Activated CD4-positive, alpha-beta T cell treated with anti-CD3 and anti-CD28 coated beads for 48 hours (primary cell): ENCODE measurements at regions not wholly inside any gene's neighbourhood (a gene's known extent, or its start where the extent isn't known, plus 50 kb on each side); places are given as distances from the start of the nearest gene placed in this dataset.

Experiments used
- DNase-seq: peaks from one replicate; pipeline ENCODE4 v3.0.0-alpha.2; 2020

DNA sequence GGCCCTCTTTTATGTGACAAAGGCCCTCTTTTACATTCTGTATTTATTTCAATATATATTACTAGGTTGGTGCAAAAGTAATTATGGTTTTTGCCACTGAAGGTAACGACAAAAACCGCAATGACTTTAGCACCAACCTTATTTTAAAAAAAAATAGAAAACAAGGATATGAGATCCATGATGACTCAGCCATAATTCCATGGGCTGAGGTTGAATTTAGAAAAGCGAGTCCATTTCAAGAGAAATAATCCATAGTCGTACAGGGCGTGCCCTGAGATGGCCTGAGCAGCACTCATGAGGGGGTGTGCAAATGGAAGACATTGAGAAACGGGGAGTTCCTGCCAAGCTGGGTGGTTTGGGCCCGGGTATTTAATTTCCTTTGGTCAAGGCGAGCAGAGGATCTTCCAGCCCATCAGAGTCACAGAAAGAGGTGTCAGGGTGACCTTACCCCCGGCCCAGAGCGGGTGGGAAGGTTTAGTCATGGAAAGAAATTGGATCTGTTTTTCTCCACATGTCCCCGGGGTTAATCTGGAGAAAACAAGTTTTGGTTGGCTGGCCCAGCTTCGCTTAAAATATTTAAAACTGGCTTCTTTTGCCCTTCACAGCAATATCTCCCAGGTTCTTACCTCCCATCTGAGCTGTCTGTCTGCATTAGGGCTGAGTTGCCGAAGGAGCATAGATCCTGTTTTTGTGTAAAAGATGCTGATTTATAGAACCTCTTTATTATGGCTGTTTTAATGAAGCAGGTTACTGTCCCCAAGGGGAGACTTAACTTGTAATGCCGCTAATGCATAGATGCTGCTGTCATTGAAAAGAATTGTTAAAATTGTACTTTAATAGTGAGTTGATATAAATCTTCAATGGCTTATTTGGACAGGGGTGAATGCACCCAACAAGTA lies 255.6 kb downstream of the PREX1 start:
- DNase-seq, result no peak

DNA sequence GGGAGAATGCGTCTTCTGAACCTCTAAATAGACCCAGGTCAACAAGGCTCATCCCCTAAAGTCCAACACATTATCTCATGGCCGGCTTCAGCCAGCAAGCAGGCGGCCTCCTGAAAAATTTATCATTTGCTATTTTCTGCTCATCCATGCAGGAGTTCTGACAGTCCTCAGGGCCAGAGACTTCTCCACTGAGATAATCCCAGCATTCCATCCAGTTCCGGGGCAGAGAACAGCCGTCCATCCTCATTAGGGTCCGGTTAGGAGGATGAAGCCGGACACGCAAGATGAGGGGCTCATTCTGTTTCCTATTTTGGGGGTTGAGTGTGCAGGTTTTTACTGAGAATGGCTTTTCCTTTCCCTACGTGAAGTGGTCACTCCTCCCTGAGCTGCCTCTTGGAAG lies 258.1 kb downstream of the PREX1 start:
- no peak for DNase-seq

DNA sequence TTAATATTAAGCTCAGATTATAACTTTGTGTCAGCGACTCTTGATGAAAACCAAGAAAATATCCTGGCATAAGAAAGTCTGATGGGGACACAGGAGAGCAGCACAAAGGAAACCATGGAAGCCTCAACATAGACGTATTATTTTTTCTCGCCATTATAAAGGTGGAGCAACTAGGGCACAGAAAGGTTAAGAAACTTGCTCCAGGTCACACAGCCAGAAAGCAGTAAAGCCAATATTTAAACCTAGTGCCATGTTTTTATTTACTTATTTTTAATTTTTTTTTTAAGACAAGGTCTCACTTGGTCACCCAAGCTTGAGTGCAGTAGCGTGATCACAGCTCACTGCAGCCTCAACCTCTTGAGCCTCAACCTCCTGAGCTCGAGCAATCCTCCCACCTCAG lies 259.3 kb downstream of the PREX1 start:
- no peak for DNase-seq

DNA sequence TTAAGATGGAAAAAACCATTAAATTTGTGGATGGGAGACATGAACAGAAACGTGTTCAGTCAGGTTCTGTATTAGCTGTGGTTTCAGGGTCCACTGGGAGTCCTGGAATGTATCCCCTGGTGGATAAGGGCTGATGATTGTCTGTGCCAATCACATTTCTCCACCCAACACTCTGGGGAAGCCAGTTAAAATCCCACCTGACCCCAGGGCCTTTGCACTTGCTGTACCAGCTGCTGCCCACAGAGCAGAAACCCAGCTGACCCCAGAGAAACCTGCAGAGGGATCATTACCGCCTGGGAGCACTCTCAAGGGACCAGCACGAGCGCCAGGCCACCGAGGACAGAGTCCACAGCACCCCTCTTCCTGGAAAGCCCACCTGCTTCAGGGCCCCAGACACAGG lies 260.7 kb downstream of the PREX1 start:
- DNase-seq, result no peak

DNA sequence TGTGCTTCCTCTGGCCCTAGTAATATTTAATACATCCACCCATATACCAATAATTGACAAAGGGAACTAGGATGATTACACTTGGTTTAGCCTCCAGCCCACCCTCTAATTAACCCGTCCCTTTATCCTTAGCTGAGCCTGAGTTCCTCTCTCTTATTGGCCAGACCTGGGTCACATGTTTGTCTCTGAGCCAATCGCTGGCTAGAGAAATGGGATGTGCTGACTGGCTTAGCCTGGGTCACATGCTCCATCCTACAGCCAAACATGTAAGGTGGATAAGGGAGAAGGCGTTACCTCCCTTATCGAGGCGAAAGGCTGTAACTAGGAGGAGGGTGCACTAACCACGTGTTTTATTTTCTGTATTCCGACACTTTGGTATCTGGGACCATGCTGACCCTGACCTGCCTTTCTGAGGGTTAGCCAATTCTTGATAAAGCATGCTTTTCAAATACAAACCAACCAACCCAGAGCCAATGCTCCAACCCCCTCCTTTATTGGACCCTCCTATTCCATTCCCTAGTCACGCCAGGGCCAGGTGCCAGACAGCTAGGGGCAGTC lies 262.7 kb downstream of the PREX1 start:
- no peak for DNase-seq

DNA sequence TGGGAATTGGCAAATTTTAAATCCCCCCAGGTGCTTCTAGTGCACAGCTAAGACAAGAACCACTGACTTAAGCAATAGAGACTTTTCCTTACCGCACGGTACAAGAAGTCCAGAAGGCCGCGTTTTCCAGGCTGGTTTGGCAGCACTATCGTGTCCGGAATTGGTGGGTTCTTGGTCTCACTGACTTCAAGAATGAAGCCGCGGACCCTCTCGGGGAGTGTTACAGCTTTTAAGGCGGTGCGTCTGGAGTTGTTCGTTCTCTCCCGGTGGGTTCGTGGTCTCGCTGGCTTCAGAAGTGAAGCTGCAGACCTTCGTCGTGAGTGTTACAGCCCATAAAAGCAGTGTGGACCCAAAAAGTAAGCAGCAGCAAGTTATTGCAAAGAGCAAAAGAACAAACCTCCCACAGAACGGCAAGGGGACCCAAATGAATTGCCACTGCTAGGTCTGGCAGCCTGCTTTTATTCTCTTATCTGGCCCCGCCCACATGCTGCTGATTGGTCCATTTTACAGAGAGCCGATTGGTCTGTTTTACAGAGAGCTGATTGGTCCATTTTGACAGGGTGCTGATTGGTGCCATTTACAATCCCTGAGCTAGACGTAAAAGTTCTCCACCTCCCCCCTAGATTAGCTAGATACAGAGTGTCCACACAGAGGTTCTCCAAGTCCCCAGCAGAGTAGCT lies 264.5 kb downstream of the PREX1 start:
- DNase-seq, result peak; percentile 9

DNA sequence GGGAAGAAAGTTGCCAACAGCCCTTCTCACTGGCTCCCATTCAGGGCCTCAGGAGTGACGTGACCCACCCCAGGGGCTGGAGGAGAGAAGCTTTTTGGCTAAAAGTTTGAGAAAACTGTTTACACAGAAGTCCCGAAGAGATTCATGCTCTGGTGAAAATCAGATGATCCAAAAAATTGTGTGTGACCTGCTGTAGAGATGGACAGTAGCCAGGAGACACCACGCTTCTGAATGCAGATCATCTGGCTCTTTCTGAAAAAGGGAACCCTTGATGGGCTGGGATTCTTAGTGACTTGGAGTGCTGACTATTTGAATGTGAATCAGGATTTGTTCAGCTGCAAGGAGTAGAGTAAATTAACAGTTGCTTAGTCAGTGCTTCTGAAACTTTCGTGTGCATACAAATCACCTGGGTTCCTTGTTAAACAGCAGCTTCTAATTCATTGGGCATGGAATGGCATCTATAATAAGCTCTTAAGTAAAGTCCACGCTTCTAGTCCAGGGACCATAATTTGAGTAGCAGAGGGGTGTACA lies 265.1 kb downstream of the PREX1 start:
- DNase-seq, result no peak

DNA sequence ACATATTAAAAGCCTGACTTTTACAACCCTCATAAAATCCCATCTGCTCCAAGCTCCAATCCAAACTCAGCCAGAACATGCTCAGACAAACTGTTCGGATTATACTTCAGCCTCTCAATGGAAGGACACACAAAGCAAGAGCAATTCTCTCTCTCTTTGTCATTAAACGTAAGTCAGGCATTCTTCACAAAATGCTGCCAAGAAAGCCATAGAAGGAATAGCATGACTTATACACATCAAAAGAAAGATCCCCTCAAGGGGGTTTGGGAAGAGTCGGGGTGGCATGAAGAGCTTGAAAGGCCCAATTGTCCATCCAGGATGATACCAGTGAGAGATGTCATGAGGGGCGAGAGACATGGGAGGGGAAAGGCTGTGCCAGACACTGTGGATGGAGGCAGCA lies 268.9 kb downstream of the PREX1 start:
- no peak for DNase-seq

DNA sequence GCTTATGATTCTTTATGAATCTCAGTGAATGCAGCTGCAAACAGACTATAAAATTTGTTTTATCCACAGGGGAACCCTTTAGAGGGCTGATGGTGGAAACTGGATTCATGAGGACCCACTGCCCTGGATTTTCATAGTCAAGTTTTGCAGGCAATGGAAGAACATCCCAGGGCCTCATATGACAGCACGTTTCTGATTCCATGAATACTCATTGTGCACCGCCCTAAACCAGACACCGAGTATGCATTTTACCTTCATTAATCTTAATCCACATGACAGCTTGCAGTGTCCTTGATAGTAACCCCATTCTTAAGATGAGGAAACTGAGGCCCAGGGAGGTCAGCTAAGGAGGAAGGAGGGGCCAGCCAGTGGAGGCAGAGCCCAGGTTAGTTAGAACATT lies 270.4 kb downstream of the PREX1 start:
- no peak for DNase-seq

DNA sequence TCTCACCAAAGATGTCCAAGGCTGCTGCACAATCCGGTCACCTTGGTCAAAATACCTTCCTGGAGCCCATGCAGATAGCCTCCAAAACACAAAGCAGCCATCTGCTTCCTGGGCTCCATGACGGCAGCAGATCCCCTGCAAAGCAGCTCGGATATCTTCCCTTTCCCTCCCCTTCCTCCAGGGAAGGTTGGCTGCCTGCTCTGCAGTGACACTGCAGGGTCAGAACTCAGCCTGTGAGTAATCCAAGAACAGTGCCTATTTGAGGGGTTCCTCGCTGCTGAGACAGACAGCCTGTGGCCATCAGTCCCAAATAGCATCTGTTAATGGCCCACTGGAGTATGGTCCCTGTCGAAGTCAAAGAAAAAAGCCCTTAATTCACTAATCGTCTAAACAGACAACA lies 270.8 kb downstream of the PREX1 start:
- DNase-seq, result no peak

DNA sequence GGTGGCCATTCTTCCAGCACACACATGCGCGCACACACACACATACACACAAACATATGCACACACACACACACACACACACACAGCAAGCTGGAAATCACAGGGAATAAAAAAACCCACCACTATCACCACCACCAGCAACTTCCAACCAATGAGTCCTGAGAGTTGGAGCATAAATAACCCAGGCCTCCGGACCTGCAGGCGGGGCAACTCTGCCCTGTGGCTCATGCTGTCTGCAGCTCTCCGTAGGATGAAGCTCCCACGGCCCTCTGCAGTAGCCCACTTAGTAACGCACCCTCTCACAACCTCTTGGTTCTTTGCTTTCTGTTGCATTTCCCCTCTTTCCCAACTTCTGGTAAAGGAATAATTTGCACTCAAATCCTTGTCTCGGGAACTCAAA lies 275.2 kb downstream of the PREX1 start:
- DNase-seq, result no peak

DNA sequence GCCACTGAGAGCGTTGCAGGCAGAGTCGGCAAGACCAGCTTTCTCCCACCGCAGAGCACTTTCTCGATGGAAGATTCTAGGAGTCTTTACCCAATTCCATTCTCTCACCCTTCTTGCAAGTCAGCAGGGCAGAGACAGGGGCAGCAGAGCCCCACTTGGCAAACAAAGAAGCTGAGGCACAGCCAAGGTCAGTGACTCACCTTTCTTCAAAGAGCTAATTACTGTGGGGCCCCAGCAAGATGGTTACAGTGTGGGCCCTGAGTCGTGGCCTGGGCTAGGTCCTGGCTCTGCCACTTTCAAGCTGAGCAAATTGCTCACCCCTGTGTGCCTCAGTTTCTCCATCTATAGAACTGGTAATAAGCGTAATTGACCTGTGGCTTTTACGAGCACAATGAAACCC lies 277.0 kb downstream of the PREX1 start:
- DNase-seq, result no peak

DNA sequence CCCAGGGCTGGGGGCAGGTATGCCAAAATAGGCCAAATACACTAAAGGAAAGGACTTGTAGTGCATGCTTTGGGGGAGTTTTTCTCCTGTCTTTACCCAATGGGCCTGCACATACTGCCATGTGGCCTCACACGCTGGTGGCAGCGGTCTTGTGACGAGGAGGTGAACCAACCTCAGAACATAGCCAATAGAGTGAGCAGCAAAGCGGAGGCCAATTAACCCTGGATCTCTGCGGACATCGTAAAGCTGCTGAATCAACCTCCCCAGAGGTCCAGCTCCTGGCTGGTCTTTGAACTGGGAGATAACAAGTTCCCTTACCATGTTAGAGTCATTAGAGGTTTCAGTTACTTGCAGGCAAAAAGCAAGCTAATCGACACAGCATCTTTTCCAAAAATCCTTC lies 280.1 kb downstream of the PREX1 start:
- no peak for DNase-seq

DNA sequence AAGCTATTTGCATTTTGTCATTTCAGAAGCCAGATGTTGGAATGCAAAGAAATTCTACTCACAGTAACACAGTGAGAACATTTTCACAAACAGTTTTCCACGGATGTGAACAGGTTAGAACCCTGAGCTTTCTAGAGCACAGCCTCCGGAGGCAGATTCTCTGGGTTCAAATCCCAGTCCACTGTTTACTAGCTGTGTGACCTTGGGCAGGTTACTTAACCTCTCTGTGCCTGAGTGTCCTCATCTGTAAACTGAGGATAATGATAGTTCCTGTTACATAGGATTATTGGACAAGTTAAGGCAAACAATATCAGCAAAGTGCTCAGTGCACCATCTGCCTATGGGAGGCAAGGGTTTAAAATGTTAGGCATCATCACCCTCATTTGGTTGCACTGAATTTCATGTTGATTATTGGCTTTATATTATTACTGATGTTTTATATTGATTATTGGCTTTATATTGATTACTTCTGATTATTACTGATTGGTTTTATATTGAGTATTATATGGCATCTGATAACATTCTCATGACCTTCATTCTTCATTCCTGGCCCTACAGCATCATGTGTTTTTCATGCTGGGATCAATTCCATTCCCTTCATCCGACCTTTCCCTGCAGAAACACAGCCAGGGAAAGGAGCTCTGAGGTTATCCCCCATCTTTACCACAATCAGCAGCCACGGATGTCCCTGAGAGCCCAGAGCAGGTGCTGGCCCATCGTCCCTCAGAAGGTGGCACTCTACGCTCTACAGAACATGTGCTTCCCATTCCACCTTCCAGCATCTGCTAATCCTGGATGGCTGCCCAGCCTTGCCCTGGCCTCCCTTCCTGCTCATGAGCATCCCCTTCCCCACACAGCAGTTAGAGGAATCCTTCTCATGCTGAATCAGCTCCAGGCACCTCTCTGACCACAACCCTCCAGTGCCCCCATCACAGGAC lies 283.1 kb downstream of the PREX1 start:
- DNase-seq, result no peak

DNA sequence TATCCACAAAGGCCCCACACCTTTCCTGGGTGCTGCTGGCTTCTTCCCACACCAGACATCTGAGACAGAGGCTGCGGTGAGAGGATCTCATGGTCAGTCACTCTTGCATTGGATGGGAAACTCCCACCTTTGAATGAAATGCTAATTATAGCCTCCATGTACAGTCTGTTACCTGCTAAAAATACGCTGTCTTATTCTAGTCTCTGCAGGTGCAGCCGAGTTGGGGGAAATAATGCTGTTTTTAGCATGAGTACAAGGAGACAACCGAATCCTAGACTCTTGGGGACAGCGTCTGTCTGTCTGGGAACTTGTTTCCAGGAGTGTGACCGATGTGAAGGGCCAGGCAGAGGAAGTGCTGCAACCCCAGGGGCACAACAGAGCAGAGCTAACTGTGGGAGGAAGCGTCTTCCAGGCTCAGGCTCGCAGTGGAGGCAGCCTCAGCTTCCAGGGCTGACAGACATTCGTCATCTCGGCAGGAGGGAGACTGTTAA lies 286.2 kb downstream of the PREX1 start:
- DNase-seq, result no peak

DNA sequence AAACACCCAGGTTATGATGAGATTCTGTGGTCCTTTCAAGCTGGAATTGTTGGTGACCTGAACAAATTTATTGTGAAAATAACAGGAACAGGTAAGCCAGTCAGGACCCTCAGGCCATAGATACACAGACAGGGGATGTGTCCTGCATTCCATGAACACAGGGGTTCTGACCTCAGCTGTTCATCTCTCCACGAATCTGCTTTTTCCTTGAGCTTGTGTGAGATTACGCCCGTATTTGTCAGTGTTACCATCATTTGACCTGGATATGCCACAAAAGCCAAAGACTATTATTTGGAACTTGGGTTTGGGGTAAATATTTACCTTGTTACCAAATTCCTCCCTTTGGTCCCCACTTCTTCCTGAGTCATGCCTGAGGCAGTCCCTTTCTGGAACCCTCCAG lies 288.9 kb downstream of the PREX1 start:
- DNase-seq, result no peak

DNA sequence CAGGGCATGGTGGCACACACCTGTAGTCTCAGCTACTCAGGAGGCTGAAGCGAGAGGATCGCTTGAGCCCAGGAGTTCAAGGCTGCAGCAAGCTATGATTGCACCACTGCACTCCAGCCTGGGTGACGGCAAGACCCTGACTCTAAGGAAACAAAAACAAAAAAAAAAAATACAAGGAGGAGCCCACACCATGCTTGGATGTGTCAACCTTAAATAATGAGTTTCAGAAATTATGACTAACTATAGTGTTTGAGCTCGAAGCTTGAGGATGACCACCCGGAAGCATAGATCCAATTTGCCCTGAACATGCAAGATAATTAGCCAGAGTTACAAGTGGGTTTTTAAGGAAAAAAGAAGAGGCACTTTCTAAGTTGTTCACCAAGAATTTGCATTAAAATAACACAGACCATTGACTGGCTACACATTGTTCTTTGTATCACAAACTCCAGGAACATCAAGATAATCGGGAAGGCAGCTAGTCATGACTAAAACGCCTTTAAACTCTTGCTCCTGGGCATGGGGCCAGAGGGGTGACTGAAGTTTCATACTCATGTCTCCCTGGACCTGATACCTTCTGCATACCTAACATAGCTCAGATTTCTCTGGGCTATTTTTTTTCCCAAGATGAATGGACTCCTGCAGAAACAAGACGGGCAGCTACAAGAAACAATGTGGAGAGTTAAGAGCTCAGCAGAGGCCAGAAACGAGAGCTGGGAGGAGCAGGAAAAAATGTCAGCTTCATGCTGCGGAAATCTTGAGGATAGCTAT lies 289.6 kb downstream of the PREX1 start:
- DNase-seq, result no peak

DNA sequence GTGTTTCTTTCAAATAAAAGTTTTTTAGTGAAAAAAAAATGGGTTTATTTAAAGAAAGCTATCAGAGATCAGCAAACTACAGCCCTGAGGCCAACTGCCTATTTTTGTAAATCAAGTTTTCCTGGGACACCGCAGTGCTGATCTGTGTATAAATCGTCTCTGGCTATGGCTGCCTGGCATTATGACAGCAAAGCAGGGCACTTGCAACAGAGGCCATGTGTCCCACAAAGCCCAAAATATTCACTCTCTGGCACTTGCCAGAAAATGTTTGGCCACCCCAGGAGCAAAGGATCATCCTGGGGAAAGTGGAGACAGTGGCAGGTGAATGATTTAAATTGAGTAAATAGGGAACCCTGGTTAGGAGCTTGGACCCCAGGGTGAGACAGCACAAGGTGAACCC lies 291.6 kb downstream of the PREX1 start:
- DNase-seq, result no peak

DNA sequence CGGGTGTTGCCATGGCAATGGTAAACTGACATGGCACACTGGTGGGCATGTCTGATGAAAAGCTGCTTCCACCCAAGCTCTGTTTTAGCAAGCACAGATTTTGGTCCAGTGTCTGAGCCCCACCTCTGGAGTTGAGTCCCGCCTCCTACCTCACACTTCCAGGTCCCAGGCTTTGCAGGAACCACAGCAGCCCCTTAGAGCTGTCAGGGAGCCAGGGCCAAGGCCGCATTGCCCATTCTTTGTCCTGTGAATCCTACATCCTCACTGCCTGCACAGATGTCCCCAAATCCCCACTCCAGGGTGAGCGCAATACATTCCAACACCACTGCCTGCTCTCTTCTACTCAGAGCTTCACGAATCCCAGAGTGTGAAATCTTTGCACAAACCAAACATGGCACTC lies 292.2 kb downstream of the PREX1 start:
- DNase-seq, result no peak

DNA sequence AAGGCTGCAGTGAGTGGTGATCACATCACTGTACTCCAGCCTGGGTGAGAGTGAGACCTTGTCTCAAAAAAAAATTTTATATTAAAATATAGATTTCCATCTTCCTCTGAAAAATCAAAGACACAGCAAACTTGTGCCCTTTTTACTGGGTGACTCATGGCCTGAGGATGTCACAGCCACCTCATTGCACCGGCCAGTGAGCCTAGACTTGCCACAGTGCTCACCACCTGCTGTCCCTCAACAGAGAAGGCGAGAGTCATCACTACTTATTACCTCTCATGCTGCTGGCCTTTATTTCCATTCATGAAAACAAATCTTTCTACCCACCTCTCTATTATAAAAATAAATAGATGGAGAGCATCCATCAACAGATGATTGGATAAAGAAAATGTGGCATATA lies 295.8 kb downstream of the PREX1 start:
- DNase-seq, result no peak

DNA sequence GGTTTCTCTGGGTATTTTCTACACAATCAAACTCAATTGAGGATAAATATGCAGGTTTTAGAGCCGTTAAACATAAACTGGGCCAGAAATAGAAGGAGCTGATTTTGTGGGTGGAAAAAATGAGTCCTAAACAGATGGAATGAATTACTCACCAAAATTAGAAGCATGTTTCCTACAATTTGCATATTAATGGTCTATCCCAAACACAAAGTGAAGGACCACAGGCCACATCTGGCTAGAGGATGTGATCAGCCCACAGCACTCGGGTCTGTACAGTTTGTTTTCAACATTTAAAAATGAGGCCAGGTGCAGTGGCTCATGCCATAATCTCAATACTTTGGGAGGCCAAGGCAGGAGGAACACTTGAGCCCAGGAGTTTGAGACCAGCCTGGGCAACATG lies 296.3 kb downstream of the PREX1 start:
- DNase-seq, result no peak

DNA sequence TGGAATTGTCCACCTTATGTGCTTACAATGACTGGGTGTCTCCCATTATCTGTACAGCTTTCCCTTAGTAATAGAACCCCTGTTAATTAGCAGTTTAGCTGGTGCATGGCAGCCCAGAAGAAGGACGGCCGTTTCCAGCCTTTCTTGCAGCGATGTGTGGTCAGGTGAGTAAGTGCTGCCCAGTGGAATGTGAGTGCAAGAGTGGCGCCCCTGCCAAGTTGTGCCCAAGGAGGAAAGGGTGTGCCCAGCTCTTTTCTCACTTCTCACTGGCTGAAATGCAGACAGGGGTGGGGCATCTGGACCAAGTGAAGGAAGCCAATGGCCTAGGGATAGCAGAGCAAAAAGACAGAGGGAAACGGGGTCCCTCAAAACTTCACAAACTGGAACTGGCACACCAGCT lies 296.8 kb downstream of the PREX1 start:
- DNase-seq, result no peak
